Vagina (tissue), 2 donors: ENCODE measurements at regions not wholly inside any gene's neighbourhood (a gene's known extent, or its start where the extent isn't known, plus 50 kb on each side); places are given as distances from the start of the nearest gene placed in this dataset.

Source experiments
- CTCF ChIP-seq, 3 experiments: fragments of 450-650 bp in 2 of 3; fragments of 200-600 bp in 1 of 3; sonication (generic) in 1 of 3; IDR thresholded peaks; one replicate each; pipeline ENCODE4 v1.5.1; 2017 to 2019; ENCODE audit warnings: antibody characterized with exemption in 3 of 3, mild to moderate bottlenecking in 2 of 3, moderate library complexity in 2 of 3
- POLR2AphosphoS5 ChIP-seq, 2 donors: sonication (generic); formaldehyde crosslinking; IDR thresholded peaks; one replicate each; pipeline ENCODE4 v1.9.0; 2017; ENCODE audit warnings: antibody characterized with exemption in 2 of 2, mild to moderate bottlenecking in 2 of 2, low read depth in 1 of 2; ENCODE audit not compliant: insufficient read depth in 1 of 2

- no peak for TF ChIP-seq POLR2AphosphoS5 (IDR thresholded peaks at IDR 0.05; ENCODE audit: insufficient read depth in 1 of 2, low read depth in 1 of 2)
- TF ChIP-seq CTCF (IDR thresholded peaks at IDR 0.05), result no peak
Measured at GRCh38 chr13:80137994-80138393, 202.9 kb downstream of the SPRY2 start.
